ENCODE measurements at regions not wholly inside any gene's neighbourhood (a gene's known extent, or its start where the extent isn't known, plus 50 kb on each side); places are given as distances from the start of the nearest gene placed in this dataset.

- no peak for DNase-seq (ENCODE audit: low spot score)
These were observed 99.0 kb upstream of the ADGRL4 start for GRCh38 chr1:79105500-79105899.

GRCh38 chr1:79104617-79105016 is 98.1 kb upstream of the ADGRL4 start:
- DNase-seq (ENCODE audit: low spot score): no peak

- DNase-seq (ENCODE audit: low spot score): no peak
These were observed 93.9 kb upstream of the ADGRL4 start for GRCh38 chr1:79100385-79100784.

GRCh38 chr1:79090985-79091384 is 84.5 kb upstream of the ADGRL4 start:
- no peak for DNase-seq (ENCODE audit: low spot score)

- no peak for DNase-seq (ENCODE audit: low spot score)
These were observed 83.4 kb upstream of the ADGRL4 start for GRCh38 chr1:79089946-79090345.

- DNase-seq (ENCODE audit: low spot score): no peak
These were observed 75.7 kb upstream of the ADGRL4 start for GRCh38 chr1:79082233-79082632.

GRCh38 chr1:79079770-79080169 is 73.2 kb upstream of the ADGRL4 start:
- DNase-seq (ENCODE audit: low spot score): peak; percentile 61

GRCh38 chr1:79074975-79075374 is 68.4 kb upstream of the ADGRL4 start:
- no peak for DNase-seq (ENCODE audit: low spot score)

GRCh38 chr1:79069828-79070227 is 63.3 kb upstream of the ADGRL4 start:
- DNase-seq (ENCODE audit: low spot score): no peak

- no peak for DNase-seq (ENCODE audit: low spot score)
These were observed 52.8 kb upstream of the ADGRL4 start for GRCh38 chr1:79059341-79059740.
